Glutamatergic neuron (in vitro differentiated cells): ENCODE measurements at regions not wholly inside any gene's neighbourhood (a gene's known extent, or its start where the extent isn't known, plus 50 kb on each side); places are given as distances from the start of the nearest gene placed in this dataset.

Source experiments
- DNase-seq: peaks from one replicate; pipeline ENCODE4 v3.0.0; 2022
- H3K27ac Mint-ChIP-seq: one replicate; pipeline ENCODE4 v1.8.0; 2020; ENCODE audit warnings: mild to moderate bottlenecking, mixed read lengths, inconsistent platforms; ENCODE audit not compliant: unreplicated experiment
- H3K27me3 Mint-ChIP-seq: one replicate; pipeline ENCODE4 v1.8.0; 2020; ENCODE audit warnings: mild to moderate bottlenecking, moderate library complexity, mixed read lengths, inconsistent platforms; ENCODE audit not compliant: unreplicated experiment
- H3K36me3 Mint-ChIP-seq: one replicate; pipeline ENCODE4 v1.8.0; 2020; ENCODE audit warnings: mild to moderate bottlenecking, mixed read lengths, inconsistent platforms; ENCODE audit not compliant: unreplicated experiment
- H3K4me1 Mint-ChIP-seq: one replicate; pipeline ENCODE4 v1.8.0; 2020; ENCODE audit warnings: mild to moderate bottlenecking, low read depth, mixed read lengths, inconsistent platforms; ENCODE audit not compliant: unreplicated experiment
- H3K4me3 Mint-ChIP-seq: one replicate; pipeline ENCODE4 v1.8.0; 2020; ENCODE audit warnings: mild to moderate bottlenecking, mixed read lengths, inconsistent platforms; ENCODE audit not compliant: unreplicated experiment
- H3K9me3 Mint-ChIP-seq: one replicate; pipeline ENCODE4 v1.8.0; 2020; ENCODE audit warnings: mild to moderate bottlenecking, moderate library complexity, mixed read lengths, inconsistent platforms; ENCODE audit not compliant: unreplicated experiment
- CTCF ChIP-seq: fragments of 200-600 bp; sonication (generic); IDR thresholded peaks from one replicate; pipeline ENCODE4 v1.5.0; 2021; ENCODE audit not compliant: partially characterized antibody, unreplicated experiment

GRCh38 chr13:73327579-73327978 lies 268.8 kb downstream of the KLF5 start:
- Mint-ChIP-seq H3K9me3 (no peaks in the 10 kb centered on the region), H3K4me3 (no peak overlapping the region), H3K27me3 (no peaks in the 10 kb centered on the region), H3K4me1 (no peaks in the 10 kb centered on the region), H3K27ac (no peak overlapping the region), H3K36me3 (no peaks in the 10 kb centered on the region)
- DNase-seq: no peak
- TF ChIP-seq CTCF: no peak

- Mint-ChIP-seq H3K9me3 (no peaks in the 10 kb centered on the region), H3K27ac (no peak overlapping the region), H3K27me3 (no peaks in the 10 kb centered on the region), H3K4me3 (no peak overlapping the region), H3K4me1 (no peaks in the 10 kb centered on the region), H3K36me3 (no peaks in the 10 kb centered on the region)
- TF ChIP-seq CTCF: no peak
- DNase-seq: no peak
Observed at GRCh38 chr13:73325723-73326558, 267.1 kb downstream of the KLF5 start.

DNA sequence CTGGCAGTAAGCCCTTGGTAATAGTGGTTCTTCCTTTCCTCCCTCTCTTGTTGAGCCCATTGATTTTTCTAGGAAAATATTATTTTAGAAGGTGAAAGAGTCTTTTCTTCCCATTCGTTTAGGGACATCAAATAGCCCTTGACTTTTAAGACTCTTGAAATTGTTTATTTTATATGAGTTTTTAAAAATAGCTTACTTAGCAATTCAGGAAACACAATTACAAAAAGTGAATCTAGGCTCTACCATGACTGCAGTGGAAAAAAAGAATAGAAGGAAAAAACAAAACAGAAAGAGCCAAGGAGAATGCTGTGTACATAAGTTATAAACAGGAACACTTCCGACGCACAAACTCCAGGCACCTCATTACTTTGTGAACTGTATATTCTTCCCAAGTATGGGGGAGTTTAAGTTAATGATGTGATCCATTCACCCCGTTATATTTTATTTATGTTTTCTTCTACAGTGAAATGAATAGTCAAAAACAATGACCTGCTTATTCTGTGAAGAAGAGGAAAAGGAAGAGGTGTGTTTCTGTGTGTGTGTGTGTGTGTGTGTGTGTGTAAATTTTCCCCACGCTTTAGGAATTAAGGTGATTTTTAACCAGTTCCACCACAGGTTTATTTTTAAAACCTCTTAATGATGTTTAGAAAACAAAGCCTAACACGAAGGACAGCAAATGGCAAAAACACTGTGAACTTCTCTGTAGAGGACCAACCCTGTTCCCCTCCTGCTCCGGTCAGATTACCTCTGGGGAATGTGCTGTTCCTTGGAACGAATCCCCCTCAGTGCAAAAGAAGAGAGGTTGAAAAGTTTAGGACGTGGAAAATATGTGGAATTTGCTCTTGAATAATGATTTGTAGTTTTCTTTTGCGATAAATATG lies 266.3 kb downstream of the KLF5 start:
- Mint-ChIP-seq H3K4me3 (no peak overlapping the region), H3K36me3 (no peaks in the 10 kb centered on the region), H3K27ac (no peak overlapping the region), H3K9me3 (no peaks in the 10 kb centered on the region), H3K27me3 (no peaks in the 10 kb centered on the region), H3K4me1 (no peaks in the 10 kb centered on the region)
- no peak for TF ChIP-seq CTCF
- DNase-seq: no peak

DNA sequence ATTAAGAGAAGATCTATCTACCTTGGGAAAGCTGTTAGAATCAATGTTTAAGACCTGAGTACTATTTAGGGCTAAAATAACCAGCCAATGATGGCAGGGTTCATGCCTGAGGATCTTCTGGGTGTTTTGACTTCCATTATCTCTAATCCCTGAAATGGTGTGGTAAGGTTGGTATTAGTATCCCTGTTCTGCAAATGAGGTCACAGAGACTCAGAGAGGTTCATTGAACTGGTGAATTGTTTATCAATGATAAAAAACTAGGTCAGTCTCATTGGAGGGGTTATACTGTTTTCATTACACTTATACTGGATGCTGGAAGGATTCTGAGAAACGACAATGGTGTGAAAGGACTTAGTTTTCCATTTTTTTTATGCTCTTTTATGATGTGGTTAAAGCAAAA lies 264.8 kb downstream of the KLF5 start:
- DNase-seq: no peak
- no peak overlapping the region for H3K4me3 Mint-ChIP-seq
- no peaks in the 10 kb centered on the region for H3K9me3 Mint-ChIP-seq
- no peaks in the 10 kb centered on the region for H3K36me3 Mint-ChIP-seq
- H3K4me1 Mint-ChIP-seq: no peaks in the 10 kb centered on the region
- no peak for TF ChIP-seq CTCF
- no peaks in the 10 kb centered on the region for H3K27me3 Mint-ChIP-seq
- H3K27ac Mint-ChIP-seq: no peak overlapping the region

- no peak for DNase-seq
- TF ChIP-seq CTCF: no peak
- H3K4me1 Mint-ChIP-seq: no peaks in the 10 kb centered on the region
- H3K4me3 Mint-ChIP-seq: no peak overlapping the region
- no peaks in the 10 kb centered on the region for H3K36me3 Mint-ChIP-seq
- H3K27me3 Mint-ChIP-seq: no peaks in the 10 kb centered on the region
- no peaks in the 10 kb centered on the region for H3K9me3 Mint-ChIP-seq
- no peak overlapping the region for H3K27ac Mint-ChIP-seq
Observed at GRCh38 chr13:73321043-73321442, 262.2 kb downstream of the KLF5 start.
